HT1080 (cell line): ENCODE measurements at regions not wholly inside any gene's neighbourhood (a gene's known extent, or its start where the extent isn't known, plus 50 kb on each side); places are given as distances from the start of the nearest gene placed in this dataset.

Experiments
- DNase-seq: peaks from one replicate; pipeline ENCODE4 v3.0.0-alpha.2; 2015; ENCODE audit warnings: low read depth

- no peak for DNase-seq
These were observed 306.5 kb downstream of the SQOR start for GRCh38 chr15:45941367-45941766.

- peak; percentile 9 for DNase-seq
These were observed 308.4 kb downstream of the SQOR start for GRCh38 chr15:45943240-45943639.

GRCh38 chr15:45946111-45946510 is 311.3 kb downstream of the SQOR start:
- no peak for DNase-seq

GRCh38 chr15:45948181-45948621 is 313.4 kb downstream of the SQOR start:
- DNase-seq: no peak

GRCh38 chr15:45958924-45959323 is 324.1 kb downstream of the SQOR start:
- no peak for DNase-seq

GRCh38 chr15:45962733-45963132 is 327.9 kb downstream of the SQOR start:
- DNase-seq: no peak

- DNase-seq: no peak
These were observed 335.7 kb downstream of the SQOR start for GRCh38 chr15:45970542-45970941.

- DNase-seq: no peak
These were observed 345.5 kb downstream of the SQOR start for GRCh38 chr15:45980366-45980765.

GRCh38 chr15:45981625-45982024 is 346.8 kb downstream of the SQOR start:
- DNase-seq: no peak

GRCh38 chr15:45991863-45992262 is 357.0 kb downstream of the SQOR start:
- no peak for DNase-seq

- no peak for DNase-seq
These were observed 358.2 kb downstream of the SQOR start for GRCh38 chr15:45993072-45993471.

- no peak for DNase-seq
These were observed 358.7 kb downstream of the SQOR start for GRCh38 chr15:45993508-45993907.

GRCh38 chr15:45995800-45996199 is 361.0 kb downstream of the SQOR start:
- DNase-seq: no peak

- DNase-seq: no peak
These were observed 379.7 kb downstream of the SQOR start for GRCh38 chr15:46014532-46014931.

- no peak for DNase-seq
These were observed 399.9 kb downstream of the SQOR start for GRCh38 chr15:46034755-46035154.

GRCh38 chr15:46039703-46040102 is 404.9 kb downstream of the SQOR start:
- no peak for DNase-seq

- no peak for DNase-seq
These were observed 407.1 kb downstream of the SQOR start for GRCh38 chr15:46041905-46042304.

GRCh38 chr15:46059921-46060594 is 425.2 kb downstream of the SQOR start:
- DNase-seq: no peak

GRCh38 chr15:46061002-46061401 is 426.2 kb downstream of the SQOR start:
- peak; percentile 34 for DNase-seq

- no peak for DNase-seq
These were observed 442.4 kb downstream of the SQOR start for GRCh38 chr15:46077220-46077619.

GRCh38 chr15:46079046-46079445 is 444.2 kb downstream of the SQOR start:
- DNase-seq: no peak

- no peak for DNase-seq
These were observed 445.2 kb downstream of the SQOR start for GRCh38 chr15:46080016-46080415.
